Nephron progenitor cell (in vitro differentiated cells): ENCODE measurements at regions not wholly inside any gene's neighbourhood (a gene's known extent, or its start where the extent isn't known, plus 50 kb on each side); places are given as distances from the start of the nearest gene placed in this dataset.

Experiments
- DNase-seq: peaks from one replicate; pipeline ENCODE4 v3.0.0; 2021
- H3K27ac Mint-ChIP-seq: 2 replicates; pipeline ENCODE4 v1.8.0; 2021; ENCODE audit warnings: mild to moderate bottlenecking, moderate library complexity, mixed read lengths
- H3K27me3 Mint-ChIP-seq: 2 replicates; pipeline ENCODE4 v1.8.0; 2021; ENCODE audit warnings: mild to moderate bottlenecking, low read depth, mixed read lengths; ENCODE audit not compliant: poor library complexity
- H3K36me3 Mint-ChIP-seq: 2 replicates; pipeline ENCODE4 v1.8.0; 2021; ENCODE audit warnings: low read depth, mixed read lengths
- H3K4me1 Mint-ChIP-seq: 2 replicates; pipeline ENCODE4 v1.8.0; 2021; ENCODE audit warnings: mixed read lengths
- H3K4me3 Mint-ChIP-seq: 2 replicates; pipeline ENCODE4 v1.8.0; 2021; ENCODE audit warnings: mild to moderate bottlenecking, moderate library complexity, mixed read lengths
- H3K9me3 Mint-ChIP-seq: 2 replicates; pipeline ENCODE4 v1.8.0; 2021; ENCODE audit warnings: mild to moderate bottlenecking, moderate library complexity, mixed read lengths
- CTCF ChIP-seq: fragments of 200-600 bp; sonication (generic); IDR thresholded peaks from 2 replicates; pipeline ENCODE4 v1.5.0; 2021; ENCODE audit warnings: antibody characterized with exemption

DNA sequence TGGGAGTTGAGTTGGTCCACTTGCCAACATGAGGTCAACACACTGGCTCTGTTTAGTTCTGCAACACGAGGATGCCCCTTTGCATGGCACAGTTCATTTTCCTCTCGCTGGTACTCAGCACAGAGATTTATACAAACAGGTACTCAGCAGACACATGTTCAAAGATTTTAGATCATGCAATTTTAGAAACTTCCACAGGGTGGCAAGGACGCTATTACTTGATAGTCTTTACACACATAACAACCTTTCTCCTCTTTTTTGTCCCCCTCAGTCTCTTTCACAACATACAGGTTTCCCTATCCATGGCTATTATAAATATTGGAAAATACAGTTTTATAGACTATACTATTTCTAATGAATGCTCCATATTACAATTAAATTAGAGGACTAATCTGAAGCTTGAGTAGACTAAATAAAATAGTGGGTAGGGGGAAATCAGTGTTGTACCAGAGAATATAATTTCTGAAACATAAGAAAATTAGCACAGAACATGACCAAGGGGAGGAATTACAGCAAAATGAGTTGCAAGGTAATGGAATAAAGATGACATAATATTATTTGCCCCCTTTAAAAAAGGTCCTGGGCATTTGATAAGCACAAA, 331.8 kb upstream of the BTBD3 start:
- H3K4me3 Mint-ChIP-seq, result no peak overlapping the region
- DNase-seq, result no peak
- H3K36me3 Mint-ChIP-seq, result no peaks in the 10 kb centered on the region
- no peak overlapping the region for H3K27ac Mint-ChIP-seq
- no peaks in the 10 kb centered on the region for H3K9me3 Mint-ChIP-seq
- peak; percentile 37 for TF ChIP-seq CTCF
- no peaks in the 10 kb centered on the region for H3K4me1 Mint-ChIP-seq
- H3K27me3 Mint-ChIP-seq, result no peaks in the 10 kb centered on the region

DNA sequence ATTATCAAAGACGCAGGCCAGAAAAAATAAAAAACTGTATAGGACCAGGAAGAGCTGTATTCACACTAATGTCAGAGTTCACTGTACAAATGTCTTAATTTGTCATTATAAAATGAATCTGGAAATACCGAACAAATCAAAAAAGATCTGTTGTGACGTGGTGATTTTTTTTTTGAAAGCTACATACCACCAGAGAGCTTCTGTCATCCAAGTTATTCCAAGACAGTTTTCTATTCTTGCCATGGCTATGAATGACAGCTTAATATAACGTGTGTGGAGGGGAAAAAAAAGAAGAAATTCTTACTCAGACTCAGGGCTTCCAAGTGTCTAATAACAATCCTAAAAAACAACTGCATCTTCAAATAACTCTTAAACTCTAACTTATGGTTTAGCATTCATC, 328.8 kb upstream of the BTBD3 start:
- TF ChIP-seq CTCF, result no peak
- no peak overlapping the region for H3K4me3 Mint-ChIP-seq
- no peak overlapping the region for H3K27ac Mint-ChIP-seq
- H3K4me1 Mint-ChIP-seq, result no peaks in the 10 kb centered on the region
- H3K36me3 Mint-ChIP-seq, result no peaks in the 10 kb centered on the region
- H3K27me3 Mint-ChIP-seq, result peaks cover 4% of the 10 kb centered on the region
- no peak for DNase-seq
- H3K9me3 Mint-ChIP-seq, result peaks cover 12% of the 10 kb centered on the region

GRCh38 chr20:11591965-11592364, 325.7 kb upstream of the BTBD3 start:
- Mint-ChIP-seq H3K27ac (no peak overlapping the region), H3K4me3 (no peak overlapping the region), H3K4me1 (no peaks in the 10 kb centered on the region), H3K9me3 (peaks cover 12% of the 10 kb centered on the region), H3K27me3 (peaks cover 4% of the 10 kb centered on the region), H3K36me3 (no peaks in the 10 kb centered on the region)
- DNase-seq, result no peak
- no peak for TF ChIP-seq CTCF

DNA sequence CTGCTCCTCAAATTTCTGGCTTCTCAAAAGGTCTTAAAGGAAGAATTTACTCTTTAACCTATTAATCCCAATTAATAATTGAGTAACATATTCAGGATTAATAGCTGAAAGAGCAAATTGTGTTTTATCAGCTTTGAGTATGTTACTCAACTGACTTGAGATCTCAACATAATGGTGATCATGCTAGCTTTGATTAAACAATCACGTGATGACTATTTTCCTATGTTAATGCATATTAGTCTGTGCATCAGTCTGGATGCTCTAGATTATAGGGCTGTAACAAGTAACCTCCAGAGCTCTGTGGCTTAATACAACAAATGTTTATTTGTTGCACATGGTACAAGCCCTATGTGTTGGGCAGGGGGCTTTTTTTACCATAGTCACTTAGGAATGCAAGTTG, 313.4 kb upstream of the BTBD3 start:
- no peaks in the 10 kb centered on the region for H3K4me1 Mint-ChIP-seq
- peaks cover 4% of the 10 kb centered on the region for H3K9me3 Mint-ChIP-seq
- peaks cover 2% of the 10 kb centered on the region for H3K27me3 Mint-ChIP-seq
- no peaks in the 10 kb centered on the region for H3K36me3 Mint-ChIP-seq
- H3K27ac Mint-ChIP-seq, result no peak overlapping the region
- TF ChIP-seq CTCF, result no peak
- no peak for DNase-seq
- no peak overlapping the region for H3K4me3 Mint-ChIP-seq

GRCh38 chr20:11607047-11607446, 310.6 kb upstream of the BTBD3 start:
- no peaks in the 10 kb centered on the region for H3K4me1 Mint-ChIP-seq

More at GRCh38 chr20:11607047-11607446, 310.6 kb upstream of the BTBD3 start:
- no peak overlapping the region for H3K4me3 Mint-ChIP-seq
- H3K36me3 Mint-ChIP-seq, result no peaks in the 10 kb centered on the region
- no peak overlapping the region for H3K27ac Mint-ChIP-seq
- TF ChIP-seq CTCF, result no peak
- no peak for DNase-seq
- H3K9me3 Mint-ChIP-seq, result peaks cover 4% of the 10 kb centered on the region
- H3K27me3 Mint-ChIP-seq, result no peaks in the 10 kb centered on the region
